Activated CD4-positive, alpha-beta T cell treated with anti-CD3 and anti-CD28 coated beads for 48 hours (primary cell): ENCODE measurements at regions not wholly inside any gene's neighbourhood (a gene's known extent, or its start where the extent isn't known, plus 50 kb on each side); places are given as distances from the start of the nearest gene placed in this dataset.

ENCODE experiments used
- DNase-seq: peaks from one replicate; pipeline ENCODE4 v3.0.0-alpha.2; 2020

- DNase-seq = no peak
Measured at GRCh38 chr2:240362826-240363745, 72.4 kb upstream of the GPC1 start.

GRCh38 chr2:240363746-240364581 lies 71.5 kb upstream of the GPC1 start:
- no peak for DNase-seq

- no peak for DNase-seq
Measured at GRCh38 chr2:240364582-240364960, 70.9 kb upstream of the GPC1 start.

- no peak for DNase-seq
Measured at GRCh38 chr2:240364961-240365775, 70.3 kb upstream of the GPC1 start.

GRCh38 chr2:240365971-240366471 lies 69.4 kb upstream of the GPC1 start:
- no peak for DNase-seq

- DNase-seq = no peak
Measured at GRCh38 chr2:240366901-240367300, 68.6 kb upstream of the GPC1 start.

GRCh38 chr2:240367721-240368120 lies 67.7 kb upstream of the GPC1 start:
- DNase-seq = no peak

- no peak for DNase-seq
Measured at GRCh38 chr2:240368781-240369331, 66.6 kb upstream of the GPC1 start.

GRCh38 chr2:240369335-240369734 lies 66.1 kb upstream of the GPC1 start:
- DNase-seq = no peak

GRCh38 chr2:240369801-240370585 lies 65.5 kb upstream of the GPC1 start:
- no peak for DNase-seq

GRCh38 chr2:240371129-240372000 lies 64.1 kb upstream of the GPC1 start:
- no peak for DNase-seq

- no peak for DNase-seq
Measured at GRCh38 chr2:240372101-240372500, 63.4 kb upstream of the GPC1 start.

GRCh38 chr2:240373289-240373885 lies 62.1 kb upstream of the GPC1 start:
- no peak for DNase-seq

- no peak for DNase-seq
Measured at GRCh38 chr2:240374085-240374907, 61.2 kb upstream of the GPC1 start.

GRCh38 chr2:240375024-240375645 lies 60.3 kb upstream of the GPC1 start:
- DNase-seq = no peak

- DNase-seq = no peak
Measured at GRCh38 chr2:240376739-240377138, 58.7 kb upstream of the GPC1 start.

- no peak for DNase-seq
Measured at GRCh38 chr2:240377366-240377765, 58.1 kb upstream of the GPC1 start.

GRCh38 chr2:240379089-240379636 lies 56.3 kb upstream of the GPC1 start:
- DNase-seq = no peak
